ENCODE measurements at regions not wholly inside any gene's neighbourhood (a gene's known extent, or its start where the extent isn't known, plus 50 kb on each side); places are given as distances from the start of the nearest gene placed in this dataset.

DNA sequence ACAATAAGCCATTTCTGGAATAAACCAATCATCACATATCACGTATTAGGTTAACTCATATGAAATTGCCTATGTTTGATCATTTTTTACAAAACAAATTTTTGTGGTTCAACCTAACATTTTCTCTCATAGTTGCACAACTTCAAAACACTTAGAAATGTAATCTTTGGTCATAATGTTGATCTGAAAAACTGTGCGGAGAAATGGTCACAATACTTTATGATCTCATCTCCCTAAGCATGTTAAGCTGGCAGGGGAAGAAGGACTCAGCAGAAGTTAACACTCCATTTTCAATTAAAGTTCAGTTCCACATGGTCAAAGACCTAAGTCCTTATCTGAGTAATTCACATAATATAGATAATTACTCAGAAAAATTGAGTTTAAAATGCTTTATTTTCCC lies 194.8 kb downstream of the CAPZA3 start:
- H3K4me3 ChIP-seq (ENCODE audit: low read length) = no peak overlapping the region
- no peak for DNase-seq (ENCODE audit: low read depth)
- no peak for TF ChIP-seq CTCF (IDR thresholded peaks at IDR 0.05; ENCODE audit: insufficient read depth, low read depth, low read length, missing control alignments)

DNA sequence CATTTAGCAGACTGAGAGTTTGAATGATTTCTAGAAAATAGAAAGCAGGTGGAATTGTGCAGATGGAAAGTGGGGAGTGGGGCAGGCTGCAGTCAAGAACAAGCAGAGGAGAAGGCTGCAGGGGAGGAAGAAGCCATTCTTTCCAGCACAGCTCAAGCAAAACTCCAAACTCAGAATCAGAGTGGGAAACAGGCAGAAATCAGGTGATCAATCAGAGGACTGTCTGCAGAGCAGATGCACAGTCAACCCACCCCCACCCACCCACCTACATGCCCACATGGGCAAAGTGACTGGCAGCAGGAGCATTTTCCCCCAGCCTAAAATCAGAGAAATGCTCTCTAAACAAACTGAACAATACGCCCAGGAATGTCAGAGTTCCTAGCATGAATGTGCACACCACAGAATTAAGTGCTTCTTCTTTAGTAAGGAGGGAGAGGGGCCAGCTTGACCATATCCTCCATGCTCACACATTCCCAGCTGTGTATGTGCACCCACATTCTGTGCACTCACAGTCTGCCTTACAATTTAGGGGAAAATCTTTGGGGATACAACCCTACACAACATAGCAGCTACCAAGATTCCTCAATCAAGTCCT lies 194.1 kb upstream of the PLEKHA5 start:
- no peak for DNase-seq (ENCODE audit: low read depth)
- TF ChIP-seq CTCF (IDR thresholded peaks at IDR 0.05; ENCODE audit: insufficient read depth, low read depth, low read length, missing control alignments) = no peak
- no peak overlapping the region for H3K4me3 ChIP-seq (ENCODE audit: low read length)

GRCh38 chr12:18939051-18939450 lies 190.5 kb upstream of the PLEKHA5 start:
- no peak for DNase-seq (ENCODE audit: low read depth)
- TF ChIP-seq CTCF (IDR thresholded peaks at IDR 0.05; ENCODE audit: insufficient read depth, low read depth, low read length, missing control alignments) = no peak
- H3K4me3 ChIP-seq (ENCODE audit: low read length) = no peak overlapping the region

GRCh38 chr12:18942669-18943068 lies 186.9 kb upstream of the PLEKHA5 start:
- no peak for DNase-seq (ENCODE audit: low read depth)
- TF ChIP-seq CTCF (IDR thresholded peaks at IDR 0.05; ENCODE audit: insufficient read depth, low read depth, low read length, missing control alignments) = no peak
- no peak overlapping the region for H3K4me3 ChIP-seq (ENCODE audit: low read length)

DNA sequence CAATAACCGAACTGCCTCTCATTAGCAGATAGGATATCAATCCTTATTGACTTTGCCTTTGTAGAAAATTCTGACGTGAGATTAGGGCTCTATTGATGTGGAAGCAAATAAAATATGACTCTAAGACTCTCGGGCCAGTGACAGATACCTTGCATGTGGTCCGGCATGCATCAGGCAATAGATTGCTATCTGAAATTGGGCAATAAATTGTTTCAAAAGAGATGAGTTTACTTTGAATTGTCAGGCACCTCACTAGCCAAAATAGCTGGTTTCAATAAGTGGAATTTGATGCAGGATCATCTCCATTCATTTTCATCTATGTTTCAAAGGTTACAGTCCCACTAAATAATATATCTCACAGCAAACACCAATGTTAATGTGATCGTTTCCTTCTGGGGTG lies 186.3 kb upstream of the PLEKHA5 start:
- DNase-seq (ENCODE audit: low read depth) = no peak
- TF ChIP-seq CTCF (IDR thresholded peaks at IDR 0.05; ENCODE audit: insufficient read depth, low read depth, low read length, missing control alignments) = no peak
- no peak overlapping the region for H3K4me3 ChIP-seq (ENCODE audit: low read length)

GRCh38 chr12:18946106-18946505 lies 183.4 kb upstream of the PLEKHA5 start:
- no peak overlapping the region for H3K4me3 ChIP-seq (ENCODE audit: low read length)
- no peak for DNase-seq (ENCODE audit: low read depth)
- no peak for TF ChIP-seq CTCF (IDR thresholded peaks at IDR 0.05; ENCODE audit: insufficient read depth, low read depth, low read length, missing control alignments)

DNA sequence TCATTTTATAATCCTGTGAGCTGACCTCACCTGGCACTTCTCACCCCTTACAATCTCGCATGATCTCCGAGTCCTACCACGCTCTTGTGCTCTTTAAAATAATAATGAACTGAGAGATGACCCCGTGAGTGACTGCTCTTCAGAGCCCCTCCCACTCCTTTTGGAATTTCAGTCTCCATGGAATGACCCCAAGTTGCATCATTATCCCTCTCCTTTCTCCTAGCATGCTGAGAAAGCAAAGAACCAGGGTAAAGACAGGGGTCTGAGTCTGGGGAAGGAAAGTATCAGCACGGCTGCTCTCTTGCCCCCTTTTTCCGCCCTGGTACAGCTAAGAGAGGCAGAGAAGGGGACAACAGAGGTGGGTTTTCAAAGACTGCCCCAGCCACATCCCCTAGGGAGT lies 178.3 kb upstream of the PLEKHA5 start:
- DNase-seq (ENCODE audit: low read depth) = no peak
- H3K4me3 ChIP-seq (ENCODE audit: low read length) = no peak overlapping the region
- no peak for TF ChIP-seq CTCF (IDR thresholded peaks at IDR 0.05; ENCODE audit: insufficient read depth, low read depth, low read length, missing control alignments)
